Breast epithelium (tissue), 4 donors: ENCODE measurements at regions not wholly inside any gene's neighbourhood (a gene's known extent, or its start where the extent isn't known, plus 50 kb on each side); places are given as distances from the start of the nearest gene placed in this dataset.

Experiments
- DNase-seq, 2 donors: peaks; one replicate each; pipeline ENCODE4 v3.0.0-alpha.2; 2019; ENCODE audit warnings: low spot score in 2 of 2
- H3K27ac ChIP-seq, 2 donors: fragments of 200-600 bp; sonication (generic) in 1 of 2; one replicate each; pipeline ENCODE4 v1.5.1; 2016 to 2019; ENCODE audit warnings: mild to moderate bottlenecking in 1 of 2
- H3K27me3 ChIP-seq, 2 donors: fragments of 200-600 bp; sonication (generic) in 1 of 2; one replicate each; pipeline versions ENCODE4 v1.5.1 to v1.6.0; 2017 to 2019; ENCODE audit warnings: control low read depth in 1 of 2, mild to moderate bottlenecking in 1 of 2
- H3K36me3 ChIP-seq: fragments of 200-600 bp; one replicate; pipeline ENCODE4 v1.5.1; 2019
- H3K4me1 ChIP-seq, 2 donors: fragments of 200-600 bp; sonication (generic); one replicate each; pipeline ENCODE4 v1.5.1; 2016 to 2019; ENCODE audit warnings: control low read depth in 1 of 2
- H3K4me3 ChIP-seq, 3 donors: fragments of 200-600 bp; sonication (generic); 1 replicate in 2 of 3; 2 replicates in 1 of 3; pipeline ENCODE4 v1.5.1; 2016 to 2019; ENCODE audit warnings: mild to moderate bottlenecking in 3 of 3, moderate library complexity in 2 of 3
- H3K9me3 ChIP-seq, 2 donors: fragments of 200-600 bp; sonication (generic) in 1 of 2; one replicate each; pipeline ENCODE4 v1.5.1; 2016 to 2019; ENCODE audit warnings: control low read depth in 1 of 2
- CTCF ChIP-seq, 3 donors: fragments of 450-650 bp; IDR thresholded peaks; one replicate each; pipeline ENCODE4 v1.5.1; 2016 to 2017; ENCODE audit warnings: antibody characterized with exemption in 3 of 3, mild to moderate bottlenecking in 3 of 3, moderate library complexity in 3 of 3
- POLR2A ChIP-seq: fragments of 450-650 bp; IDR thresholded peaks from one replicate; pipeline ENCODE4 v1.6.1; 2016; ENCODE audit warnings: antibody characterized with exemption, mild to moderate bottlenecking, moderate library complexity
- POLR2AphosphoS5 ChIP-seq, 3 donors: sonication (generic); formaldehyde crosslinking; IDR thresholded peaks; one replicate each; pipeline ENCODE4 v1.6.1; 2017; ENCODE audit warnings: antibody characterized with exemption in 3 of 3
- intact Hi-C: fragments of 100-400 bp; cut with DNase I; formaldehyde crosslinking; loops from one replicate; pipeline ENCODE4 v1.15.1; 2023; ENCODE audit warnings: low total_unique reads

- TF ChIP-seq POLR2AphosphoS5 (IDR thresholded peaks at IDR 0.05), result no peak
- no peak for TF ChIP-seq POLR2A
- TF ChIP-seq CTCF (IDR thresholded peaks at IDR 0.05), result no peak
- Histone ChIP-seq H3K4me3 (no peak overlapping the region), H3K27ac (peak overlapping the region in 1 of 2 donors; percentile 55), H3K4me1 (no peaks in the 10 kb centered on the region), H3K36me3 (no peaks in the 10 kb centered on the region), H3K9me3 (no peaks in the 10 kb centered on the region), H3K27me3 (no peaks in the 10 kb centered on the region)
- intact Hi-C loops, result loop anchor here (5.0 kb wide), 1 partner anchor 154 kb away; no protein-coding TSS in a partner anchor
- DNase-seq, result no peak
These were observed 509.9 kb downstream of the SHQ1 start for GRCh38 chr3:72338082-72338941.

- Histone ChIP-seq H3K4me1 (no peaks in the 10 kb centered on the region), H3K27me3 (no peaks in the 10 kb centered on the region), H3K4me3 (no peak overlapping the region), H3K36me3 (no peaks in the 10 kb centered on the region), H3K27ac (no peak overlapping the region), H3K9me3 (no peaks in the 10 kb centered on the region)
- intact Hi-C loops, result loop anchor here (5.0 kb wide), 1 partner anchor 155 kb away; no protein-coding TSS in a partner anchor
- no peak for TF ChIP-seq POLR2A
- TF ChIP-seq POLR2AphosphoS5 (IDR thresholded peaks at IDR 0.05), result no peak
- TF ChIP-seq CTCF (IDR thresholded peaks at IDR 0.05), result no peak
- no peak for DNase-seq
These were observed 510.8 kb downstream of the SHQ1 start for GRCh38 chr3:72337480-72337855.

- intact Hi-C loops, result loop anchor here (5.0 kb wide), 1 partner anchor 155 kb away; no protein-coding TSS in a partner anchor
- DNase-seq, result peak; percentile 80 to 87
- Histone ChIP-seq H3K4me3 (peak overlapping the region in 2 of 3 donors; percentile 30 to 50), H3K4me1 (no peaks in the 10 kb centered on the region), H3K27ac (no peak overlapping the region), H3K36me3 (no peaks in the 10 kb centered on the region), H3K9me3 (no peaks in the 10 kb centered on the region), H3K27me3 (no peaks in the 10 kb centered on the region)
- TF ChIP-seq POLR2A (no peak), CTCF (IDR thresholded peaks at IDR 0.05) (no peak), POLR2AphosphoS5 (IDR thresholded peaks at IDR 0.05) (peak; percentile 41 to 93 (median 73))
These were observed 511.3 kb downstream of the SHQ1 start for GRCh38 chr3:72336821-72337479.

- intact Hi-C loops, result loop anchor here (5.0 kb wide), 1 partner anchor 156 kb away; no protein-coding TSS in a partner anchor
- Histone ChIP-seq H3K4me1 (no peaks in the 10 kb centered on the region), H3K27ac (no peak overlapping the region), H3K9me3 (no peaks in the 10 kb centered on the region), H3K4me3 (peak overlapping the region in 1 of 3 donors; percentile 50), H3K36me3 (no peaks in the 10 kb centered on the region), H3K27me3 (no peaks in the 10 kb centered on the region)
- TF ChIP-seq CTCF (IDR thresholded peaks at IDR 0.05) (no peak), POLR2A (no peak), POLR2AphosphoS5 (IDR thresholded peaks at IDR 0.05) (no peak)
- DNase-seq, result no peak
These were observed 512.1 kb downstream of the SHQ1 start for GRCh38 chr3:72336114-72336651.
